Tibial artery (tissue), 4 donors: ENCODE measurements at regions not wholly inside any gene's neighbourhood (a gene's known extent, or its start where the extent isn't known, plus 50 kb on each side); places are given as distances from the start of the nearest gene placed in this dataset.

Experiments used
- DNase-seq, 2 donors: peaks; one replicate each; pipeline ENCODE4 v3.0.0-alpha.2; 2019
- H3K27ac ChIP-seq, 2 donors: fragments of 200-600 bp; sonication (generic) in 1 of 2; 1 replicate in 1 of 2; 2 replicates in 1 of 2; pipeline ENCODE4 v1.5.1; 2018 to 2019; ENCODE audit warnings: mild to moderate bottlenecking in 1 of 2
- H3K27me3 ChIP-seq, 2 donors: fragments of 200-600 bp; sonication (generic) in 1 of 2; one replicate each; pipeline versions ENCODE4 v1.5.1 to v1.6.0; 2016 to 2019
- H3K36me3 ChIP-seq, 3 donors: fragments of 200-600 bp; sonication (generic) in 2 of 3; one replicate each; pipeline ENCODE4 v1.5.1; 2016 to 2019; ENCODE audit warnings: mild to moderate bottlenecking in 2 of 3
- H3K4me1 ChIP-seq, 4 donors: fragments of 200-600 bp; sonication (generic) in 2 of 4; 1 replicate in 3 of 4; 2 replicates in 1 of 4; pipeline ENCODE4 v1.5.1; 2016 to 2019
- H3K4me3 ChIP-seq, 2 donors: fragments of 200-600 bp; sonication (generic) in 1 of 2; 1 replicate in 1 of 2; 2 replicates in 1 of 2; pipeline ENCODE4 v1.5.1; 2018 to 2019; ENCODE audit warnings: mild to moderate bottlenecking in 2 of 2
- H3K9me3 ChIP-seq, 3 donors: fragments of 200-600 bp; sonication (generic) in 1 of 3; one replicate each; pipeline ENCODE4 v1.5.1; 2016 to 2019
- CTCF ChIP-seq, 2 experiments: fragments of 200-600 bp in 1 of 2; fragments of 450-650 bp in 1 of 2; IDR thresholded peaks; one replicate each; pipeline ENCODE4 v1.5.1; 2017 to 2019; ENCODE audit warnings: antibody characterized with exemption in 2 of 2, mild to moderate bottlenecking in 1 of 2, moderate library complexity in 1 of 2
- intact Hi-C: fragments of 100-400 bp; cut with DNase I; formaldehyde crosslinking; loops from one replicate; pipeline ENCODE4 v1.15.0; 2023; ENCODE audit warnings: low total_unique reads

GRCh38 chr3:127102587-127102986, 90.3 kb upstream of the PRR23E start:
- peak in 1 of 2 donors; percentile 34 for DNase-seq
- intact Hi-C loops: no loop called here

GRCh38 chr3:127103080-127103479, 89.9 kb upstream of the PRR23E start:
- Histone ChIP-seq H3K9me3 (no peaks in the 10 kb centered on the region), H3K4me1 (no peaks in the 10 kb centered on the region), H3K4me3 (no peak overlapping the region), H3K27ac (no peak overlapping the region), H3K36me3 (no peaks in the 10 kb centered on the region), H3K27me3 (peaks cover 0 to 7% of the 10 kb centered on the region in 2 donors)
- intact Hi-C loops: no loop called here
- no peak for TF ChIP-seq CTCF (IDR thresholded peaks at IDR 0.05)
- peak in 1 of 2 donors; percentile 28 for DNase-seq

More at GRCh38 chr3:127102587-127102986, 90.3 kb upstream of the PRR23E start:
- no peaks in the 10 kb centered on the region for H3K4me1 ChIP-seq
- no peaks in the 10 kb centered on the region for H3K36me3 ChIP-seq
- H3K27ac ChIP-seq: no peak overlapping the region
- no peak overlapping the region for H3K4me3 ChIP-seq
- no peak for TF ChIP-seq CTCF (IDR thresholded peaks at IDR 0.05)
- H3K27me3 ChIP-seq: peaks cover 0 to 7% of the 10 kb centered on the region in 2 donors
- no peaks in the 10 kb centered on the region for H3K9me3 ChIP-seq

- Histone ChIP-seq H3K27ac (no peak overlapping the region), H3K27me3 (peaks cover 0 to 7% of the 10 kb centered on the region in 2 donors), H3K9me3 (no peaks in the 10 kb centered on the region), H3K4me3 (no peak overlapping the region), H3K36me3 (no peaks in the 10 kb centered on the region), H3K4me1 (no peaks in the 10 kb centered on the region)
- DNase-seq: peak in 1 of 2 donors; percentile 47
- intact Hi-C loops: no loop called here
- no peak for TF ChIP-seq CTCF (IDR thresholded peaks at IDR 0.05)
These were observed 88.3 kb upstream of the PRR23E start for GRCh38 chr3:127104586-127104985.

- Histone ChIP-seq H3K36me3 (no peaks in the 10 kb centered on the region), H3K27me3 (peaks cover 0 to 2% of the 10 kb centered on the region in 2 donors), H3K4me1 (no peaks in the 10 kb centered on the region), H3K9me3 (no peaks in the 10 kb centered on the region), H3K4me3 (no peak overlapping the region), H3K27ac (no peak overlapping the region)
- intact Hi-C loops: no loop called here
- TF ChIP-seq CTCF (IDR thresholded peaks at IDR 0.05): no peak
- DNase-seq: peak in 1 of 2 donors; percentile 53
These were observed 87.3 kb upstream of the PRR23E start for GRCh38 chr3:127105587-127105986.

- peaks cover 0 to 2% of the 10 kb centered on the region in 2 donors for H3K27me3 ChIP-seq
- no peak overlapping the region for H3K4me3 ChIP-seq
- H3K36me3 ChIP-seq: no peaks in the 10 kb centered on the region
- peaks cover 0 to 2% (median 0%) of the 10 kb centered on the region in 3 donors for H3K9me3 ChIP-seq
- peak in 1 of 2 donors; percentile 42 for DNase-seq
- TF ChIP-seq CTCF (IDR thresholded peaks at IDR 0.05): no peak
- no peak overlapping the region for H3K27ac ChIP-seq
- H3K4me1 ChIP-seq: no peaks in the 10 kb centered on the region
- intact Hi-C loops: no loop called here
These were observed 86.9 kb upstream of the PRR23E start for GRCh38 chr3:127106053-127106452.

- H3K27ac ChIP-seq: no peak overlapping the region
- DNase-seq: peak in 1 of 2 donors; percentile 47
- no peak overlapping the region for H3K4me3 ChIP-seq
- peaks cover 0 to 2% of the 10 kb centered on the region in 2 donors for H3K27me3 ChIP-seq
- H3K9me3 ChIP-seq: peaks cover 0 to 6% (median 0%) of the 10 kb centered on the region in 3 donors
- no peak for TF ChIP-seq CTCF (IDR thresholded peaks at IDR 0.05)
- no peaks in the 10 kb centered on the region for H3K4me1 ChIP-seq
- no peaks in the 10 kb centered on the region for H3K36me3 ChIP-seq
- intact Hi-C loops: no loop called here
These were observed 86.5 kb upstream of the PRR23E start for GRCh38 chr3:127106456-127106855.
